ENCODE measurements at regions not wholly inside any gene's neighbourhood (a gene's known extent, or its start where the extent isn't known, plus 50 kb on each side); places are given as distances from the start of the nearest gene placed in this dataset.

GRCh38 chr11:33412241-33412640 is 155.1 kb downstream of the HIPK3 start:
- TF ChIP-seq JUN (IDR thresholded peaks at IDR 0.05; ENCODE audit: borderline replicate concordance, insufficient read depth, insufficient read length, low read depth) (no peak), CTCF (IDR thresholded peaks at IDR 0.05; ENCODE audit: extremely low read depth in 1 of 2, insufficient read depth in 1 of 2, low read depth in 1 of 2, low read length in 2 of 2) (no peak), POLR2A (IDR thresholded peaks at IDR 0.05; ENCODE audit: low read depth, low read length) (no peak), MYC (IDR thresholded peaks at IDR 0.05; ENCODE audit: low read depth, low read length) (no peak), POLR2AphosphoS5 (IDR thresholded peaks at IDR 0.05; ENCODE audit: insufficient read depth, low read depth, low read length) (no peak), EZH2 (IDR thresholded peaks at IDR 0.05; ENCODE audit: borderline replicate concordance, low read depth, low read length, severe bottlenecking) (no peak), MAX (IDR thresholded peaks at IDR 0.05; ENCODE audit: insufficient read depth, insufficient read length) (no peak)
